Tongue (tissue), 1 donor: ENCODE measurements at regions not wholly inside any gene's neighbourhood (a gene's known extent, or its start where the extent isn't known, plus 50 kb on each side); places are given as distances from the start of the nearest gene placed in this dataset.
"Not testable (repeated sequence)": the region's sequence is repeated elsewhere in the genome, so short reads cannot be mapped to it uniquely, and the experiment has no call there.

Experiments used
- DNase-seq: peaks from one replicate; pipeline ENCODE4 v3.0.0-alpha.2; 2015

DNA sequence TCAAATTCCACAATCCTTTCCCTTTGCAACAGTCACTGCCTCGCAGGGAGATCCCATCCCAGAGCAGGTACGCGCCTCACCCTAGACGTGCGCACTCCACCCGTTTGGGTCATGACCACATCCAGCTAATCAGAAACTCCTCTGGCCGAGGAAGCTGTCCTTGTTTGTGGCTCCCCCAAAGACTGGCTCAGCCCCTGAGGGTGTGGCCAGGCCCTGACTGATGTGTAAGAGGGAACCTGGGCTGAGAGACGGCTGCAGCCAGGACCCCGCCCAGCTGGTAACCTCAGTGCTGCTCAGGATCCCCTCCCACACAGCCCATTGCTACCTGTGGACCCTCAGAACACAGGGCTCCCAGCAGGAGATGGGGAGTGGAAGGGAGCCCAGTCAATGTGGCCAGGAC is 183.2 kb upstream of the SFSWAP start:
- no peak for DNase-seq

DNA sequence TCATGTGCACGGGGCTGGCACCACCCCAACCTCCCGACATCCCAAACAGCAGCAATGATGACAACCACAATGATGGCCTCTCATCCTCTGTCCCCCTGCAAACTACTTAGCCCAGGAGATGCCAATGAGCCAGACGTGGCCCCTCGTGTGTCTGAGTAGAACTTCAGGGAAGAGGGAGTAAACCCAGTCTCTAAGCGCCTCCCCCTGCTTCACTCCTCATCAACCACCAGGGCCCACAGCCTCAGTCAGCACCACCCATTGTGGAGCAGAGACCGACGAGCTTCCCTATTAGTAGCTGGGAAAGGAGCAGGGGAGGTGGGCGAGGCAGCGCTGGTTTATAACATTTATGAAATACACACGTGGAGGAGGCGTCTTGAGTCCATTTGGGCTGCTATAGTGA is 182.7 kb upstream of the SFSWAP start:
- no peak for DNase-seq

DNA sequence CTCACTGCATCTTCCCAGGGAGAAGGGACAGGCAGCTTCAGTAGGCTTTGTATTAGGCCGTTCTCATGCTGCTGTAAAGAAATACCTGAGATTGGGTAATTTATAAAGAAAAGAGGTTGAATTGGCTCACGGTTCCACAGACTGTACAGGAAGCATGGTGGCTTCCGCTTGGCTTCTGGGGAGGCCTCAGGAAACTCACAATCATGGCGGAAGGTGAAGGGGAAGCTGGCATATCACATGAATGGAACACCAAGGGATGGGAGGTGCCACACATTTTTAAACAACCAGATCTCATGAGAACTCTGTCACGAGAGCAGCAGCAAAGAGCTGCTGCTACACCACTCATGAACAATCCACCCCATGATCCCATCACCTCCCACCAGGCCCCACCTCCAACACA is 182.2 kb upstream of the SFSWAP start:
- no peak for DNase-seq

GRCh38 chr12:131529196-131530040 is 181.5 kb upstream of the SFSWAP start:
- no peak for DNase-seq

DNA sequence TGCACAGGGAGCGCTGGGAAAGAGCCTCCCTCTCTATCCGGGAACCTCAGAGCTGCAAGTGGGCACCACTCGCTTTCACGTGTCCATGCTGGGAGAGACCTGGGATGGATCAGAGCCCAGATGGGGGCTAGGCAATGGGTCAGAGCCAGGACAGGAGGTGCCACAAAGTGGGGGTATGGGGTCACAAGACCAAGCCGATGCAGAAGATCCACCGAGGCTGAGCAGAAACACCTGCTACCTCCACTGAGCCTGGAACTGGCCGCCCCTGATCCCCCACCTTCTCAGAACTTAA is 180.9 kb upstream of the SFSWAP start:
- no peak for DNase-seq

GRCh38 chr12:131530422-131530821 is 180.5 kb upstream of the SFSWAP start:
- DNase-seq: peak; percentile 53

GRCh38 chr12:131533139-131533538 is 177.8 kb upstream of the SFSWAP start:
- no peak for DNase-seq

GRCh38 chr12:131535779-131536178 is 175.1 kb upstream of the SFSWAP start:
- no peak for DNase-seq

DNA sequence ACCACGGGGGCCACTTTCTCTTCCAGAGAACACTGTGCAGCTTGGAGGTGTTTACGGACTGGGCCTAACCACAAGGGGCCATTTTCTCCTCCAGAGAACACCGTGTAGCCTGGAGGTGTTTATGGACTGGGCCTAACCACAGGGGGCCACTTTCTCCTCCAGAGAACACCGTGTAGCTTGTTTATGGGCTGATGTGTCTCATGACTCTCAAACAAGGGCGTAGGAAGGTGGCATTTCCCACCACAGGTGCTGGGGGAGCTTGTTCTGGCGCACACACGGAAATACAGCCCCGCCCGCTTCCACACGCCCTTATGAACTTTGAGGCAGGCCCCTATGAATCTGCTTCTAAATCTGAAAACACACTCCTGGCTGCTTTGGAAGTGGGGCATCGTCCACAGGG is 174.6 kb upstream of the SFSWAP start:
- DNase-seq: no peak

DNA sequence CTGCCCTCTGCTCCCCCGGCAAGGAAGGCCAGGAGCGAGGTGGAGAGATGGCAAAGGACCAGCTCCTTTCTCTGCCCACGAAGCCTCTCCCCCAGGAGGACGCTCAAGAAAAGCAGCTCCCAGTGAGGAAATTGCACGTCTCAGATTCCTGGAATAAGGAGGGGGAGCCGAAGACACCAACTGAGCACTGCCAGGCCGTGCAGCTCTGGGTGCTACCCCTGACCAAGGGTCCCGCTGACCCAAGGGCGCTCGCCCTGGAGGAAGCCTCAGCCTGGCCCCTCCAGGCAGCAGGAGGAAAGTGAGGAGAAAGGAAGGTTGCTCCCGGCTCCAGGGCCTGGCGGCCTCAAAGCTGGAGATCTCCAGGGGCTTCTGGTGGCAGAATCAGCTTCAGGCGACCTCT is 174.1 kb upstream of the SFSWAP start:
- DNase-seq: no peak

- no peak for DNase-seq
Measured at GRCh38 chr12:131537267-131537958, 173.5 kb upstream of the SFSWAP start.

DNA sequence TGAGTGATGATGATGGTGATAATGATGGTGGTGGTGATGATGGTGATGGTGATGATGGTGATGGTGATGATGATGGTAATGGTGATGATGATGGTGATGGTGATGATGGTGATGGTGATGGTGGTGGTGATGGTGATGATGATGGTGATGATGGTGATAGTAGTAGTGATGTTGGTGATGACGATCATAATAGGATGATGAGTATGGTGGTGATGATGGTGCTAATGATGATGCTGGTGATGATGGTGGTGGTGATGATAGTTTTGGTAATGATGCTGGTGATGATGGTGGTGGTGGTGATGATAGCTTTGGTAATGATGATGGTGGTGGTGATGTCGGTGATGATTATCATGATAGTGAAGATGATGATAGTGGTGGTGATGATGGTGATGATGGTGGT is 171.5 kb upstream of the SFSWAP start:
- no peak for DNase-seq

GRCh38 chr12:131540138-131540623 is 170.7 kb upstream of the SFSWAP start:
- DNase-seq: no peak

GRCh38 chr12:131541512-131541911 is 169.4 kb upstream of the SFSWAP start:
- not testable (repeated sequence) for DNase-seq

- no peak for DNase-seq
Measured at GRCh38 chr12:131542351-131542750, 168.5 kb upstream of the SFSWAP start.

GRCh38 chr12:131543040-131543439 is 167.8 kb upstream of the SFSWAP start:
- DNase-seq: no peak

- no peak for DNase-seq
Measured at GRCh38 chr12:131547555-131547954, 163.3 kb upstream of the SFSWAP start.

GRCh38 chr12:131550121-131550520 is 160.8 kb upstream of the SFSWAP start:
- DNase-seq: no peak

- peak; percentile 17 for DNase-seq
Measured at GRCh38 chr12:131551675-131552491, 159.0 kb upstream of the SFSWAP start.

GRCh38 chr12:131552492-131552863 is 158.4 kb upstream of the SFSWAP start:
- DNase-seq: no peak

GRCh38 chr12:131553096-131553777 is 157.7 kb upstream of the SFSWAP start:
- DNase-seq: no peak

DNA sequence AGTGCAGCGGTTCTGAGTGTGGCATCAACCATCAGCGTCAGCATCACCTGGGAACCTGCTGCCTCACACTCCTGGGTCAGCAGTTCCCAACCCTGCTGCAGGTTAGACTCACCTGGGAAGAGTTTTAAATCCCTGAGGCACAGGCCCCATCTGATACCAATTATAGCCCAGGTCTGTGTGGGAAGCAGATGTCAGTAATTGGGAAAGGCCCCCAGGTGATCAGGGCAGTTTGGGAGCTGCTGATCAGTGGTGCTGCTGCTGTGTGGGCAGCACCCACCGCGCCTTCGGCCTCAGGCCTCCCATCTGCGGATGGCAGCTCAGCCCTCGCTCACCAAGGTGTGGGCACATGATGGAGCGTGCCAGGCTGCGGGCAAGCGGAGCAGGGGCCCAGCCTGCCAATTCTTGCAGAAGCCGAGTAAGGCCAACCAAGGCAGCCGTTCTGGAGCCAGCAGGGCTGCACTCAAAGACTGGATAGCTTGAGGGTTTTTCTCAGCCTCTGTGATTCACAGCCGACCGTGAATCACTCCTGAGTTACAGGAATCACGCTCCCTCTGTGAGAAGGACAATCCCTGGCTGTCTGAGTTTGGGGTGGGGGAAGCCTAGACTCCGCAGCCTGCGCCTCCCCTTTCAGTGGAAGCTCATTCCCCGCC is 155.6 kb upstream of the SFSWAP start:
- no peak for DNase-seq
